NOMO-1 treated with dmso at 0.1 percent for 144 hours (cell line): ENCODE measurements at regions not wholly inside any gene's neighbourhood (a gene's known extent, or its start where the extent isn't known, plus 50 kb on each side); places are given as distances from the start of the nearest gene placed in this dataset.

ENCODE experiments used
- DNase-seq: peaks from one replicate; lab custom pipeline; 2025; ENCODE audit not compliant: unreplicated experiment; lab: John Stamatoyannopoulos, UW

- no peak for DNase-seq
Measured at GRCh38 chr11:115077740-115078139, 399.4 kb downstream of the NXPE2 start.

- no peak for DNase-seq
Measured at GRCh38 chr11:115078461-115079438, 400.4 kb downstream of the NXPE2 start.

GRCh38 chr11:115080923-115081680 is 402.8 kb downstream of the NXPE2 start:
- no peak for DNase-seq

GRCh38 chr11:115081972-115082371 is 403.6 kb downstream of the NXPE2 start:
- DNase-seq, result no peak

- DNase-seq, result no peak
Measured at GRCh38 chr11:115083144-115083806, 404.9 kb downstream of the NXPE2 start.

- no peak for DNase-seq
Measured at GRCh38 chr11:115084231-115084630, 405.9 kb downstream of the NXPE2 start.

GRCh38 chr11:115085461-115086210 is 407.3 kb downstream of the NXPE2 start:
- no peak for DNase-seq

GRCh38 chr11:115087791-115088190 is 409.5 kb downstream of the NXPE2 start:
- DNase-seq, result no peak

GRCh38 chr11:115092516-115092915 is 411.7 kb downstream of the CADM1 start:
- DNase-seq, result no peak

- no peak for DNase-seq
Measured at GRCh38 chr11:115097796-115098408, 406.3 kb downstream of the CADM1 start.

GRCh38 chr11:115100706-115101105 is 403.5 kb downstream of the CADM1 start:
- DNase-seq, result no peak

GRCh38 chr11:115103921-115104320 is 400.3 kb downstream of the CADM1 start:
- DNase-seq, result no peak

- no peak for DNase-seq
Measured at GRCh38 chr11:115104851-115105453, 399.3 kb downstream of the CADM1 start.

- DNase-seq, result no peak
Measured at GRCh38 chr11:115111066-115111465, 393.1 kb downstream of the CADM1 start.

- no peak for DNase-seq
Measured at GRCh38 chr11:115112754-115113153, 391.5 kb downstream of the CADM1 start.

GRCh38 chr11:115117956-115118493 is 386.2 kb downstream of the CADM1 start:
- DNase-seq, result no peak

- no peak for DNase-seq
Measured at GRCh38 chr11:115119146-115119545, 385.1 kb downstream of the CADM1 start.
